Coronary artery (tissue), 2 donors: ENCODE measurements at regions not wholly inside any gene's neighbourhood (a gene's known extent, or its start where the extent isn't known, plus 50 kb on each side); places are given as distances from the start of the nearest gene placed in this dataset.

Experiments
- DNase-seq: peaks from one replicate; pipeline ENCODE4 v3.0.0-alpha.2; 2017; ENCODE audit warnings: low spot score
- H3K27ac ChIP-seq, 2 donors: fragments of 200-600 bp; sonication (generic); one replicate each; pipeline ENCODE4 v1.5.1; 2016 to 2019
- H3K4me3 ChIP-seq: fragments of 200-600 bp; sonication (generic); 2 replicates; pipeline ENCODE4 v1.5.1; 2016; ENCODE audit warnings: mild to moderate bottlenecking, moderate library complexity
- TF ChIP-seq, protein P1 (sequence below): fragments of 200-600 bp; sonication (generic); IDR thresholded peaks from one replicate; pipeline ENCODE4 v1.5.1; 2019; ENCODE audit warnings: antibody characterized with exemption

- H3K4me3 ChIP-seq = no peak overlapping the region
- TF ChIP-seq, protein P1, sequence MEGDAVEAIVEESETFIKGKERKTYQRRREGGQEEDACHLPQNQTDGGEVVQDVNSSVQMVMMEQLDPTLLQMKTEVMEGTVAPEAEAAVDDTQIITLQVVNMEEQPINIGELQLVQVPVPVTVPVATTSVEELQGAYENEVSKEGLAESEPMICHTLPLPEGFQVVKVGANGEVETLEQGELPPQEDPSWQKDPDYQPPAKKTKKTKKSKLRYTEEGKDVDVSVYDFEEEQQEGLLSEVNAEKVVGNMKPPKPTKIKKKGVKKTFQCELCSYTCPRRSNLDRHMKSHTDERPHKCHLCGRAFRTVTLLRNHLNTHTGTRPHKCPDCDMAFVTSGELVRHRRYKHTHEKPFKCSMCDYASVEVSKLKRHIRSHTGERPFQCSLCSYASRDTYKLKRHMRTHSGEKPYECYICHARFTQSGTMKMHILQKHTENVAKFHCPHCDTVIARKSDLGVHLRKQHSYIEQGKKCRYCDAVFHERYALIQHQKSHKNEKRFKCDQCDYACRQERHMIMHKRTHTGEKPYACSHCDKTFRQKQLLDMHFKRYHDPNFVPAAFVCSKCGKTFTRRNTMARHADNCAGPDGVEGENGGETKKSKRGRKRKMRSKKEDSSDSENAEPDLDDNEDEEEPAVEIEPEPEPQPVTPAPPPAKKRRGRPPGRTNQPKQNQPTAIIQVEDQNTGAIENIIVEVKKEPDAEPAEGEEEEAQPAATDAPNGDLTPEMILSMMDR = no peak
- DNase-seq = no peak
- no peak overlapping the region for H3K27ac ChIP-seq
These were observed 185.0 kb downstream of the SEMA6A start for GRCh38 chr5:116389601-116390000.

- DNase-seq = no peak
- Histone ChIP-seq H3K4me3 (no peak overlapping the region), H3K27ac (no peak overlapping the region)
- TF ChIP-seq, protein P1 = no peak
These were observed 185.9 kb downstream of the SEMA6A start for GRCh38 chr5:116388564-116389258.

DNA sequence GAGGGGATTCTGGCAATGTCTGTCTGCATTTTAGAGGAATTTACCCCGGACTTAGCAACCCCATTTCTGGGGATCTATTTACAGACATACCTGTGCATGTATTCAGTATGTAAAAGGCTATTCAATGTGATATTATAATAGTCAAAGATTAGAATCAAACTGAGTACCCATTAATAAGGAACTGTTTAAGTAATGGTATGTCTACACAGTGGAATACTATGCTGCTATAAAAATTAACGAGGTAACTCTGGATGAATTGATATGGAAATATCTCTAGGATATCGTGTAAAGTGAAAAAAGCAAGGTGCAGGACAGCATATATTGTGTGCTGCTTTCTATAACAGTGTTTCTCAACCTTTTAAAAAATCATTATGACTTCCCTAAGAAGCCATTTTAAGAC, 186.9 kb downstream of the SEMA6A start:
- DNase-seq = no peak

DNA sequence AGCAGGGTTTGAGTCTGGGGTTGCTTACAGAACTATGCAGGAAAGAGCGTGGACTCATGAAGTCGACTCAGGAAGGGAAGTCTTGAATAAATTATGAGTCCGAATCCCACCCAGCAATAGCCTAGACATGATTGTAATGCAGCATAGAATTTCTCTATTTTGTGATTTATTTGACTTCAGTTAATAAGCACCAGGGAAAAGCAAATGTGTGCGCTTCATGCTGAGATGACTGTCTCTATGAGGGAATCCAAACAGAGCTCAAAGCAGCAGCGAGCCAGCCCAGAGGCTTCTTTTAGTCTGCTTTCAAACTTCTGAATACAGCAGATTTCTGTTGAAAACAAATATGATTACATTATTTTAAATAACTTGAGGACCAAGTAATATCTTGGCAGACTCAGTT, 188.0 kb downstream of the SEMA6A start:
- H3K4me3 ChIP-seq = no peak overlapping the region
- TF ChIP-seq, protein P1 = no peak

More for the DNA sequence above, 186.9 kb downstream of the SEMA6A start:
- Histone ChIP-seq H3K4me3 (no peak overlapping the region), H3K27ac (no peak overlapping the region)
- TF ChIP-seq, protein P1 = no peak

GRCh38 chr5:116382874-116383266, 191.8 kb downstream of the SEMA6A start:
- Histone ChIP-seq H3K27ac (no peak overlapping the region), H3K4me3 (no peak overlapping the region)
- TF ChIP-seq, protein P1 = no peak
- DNase-seq = no peak

More for the DNA sequence above, 188.0 kb downstream of the SEMA6A start:
- DNase-seq = no peak
- no peak overlapping the region for H3K27ac ChIP-seq

DNA sequence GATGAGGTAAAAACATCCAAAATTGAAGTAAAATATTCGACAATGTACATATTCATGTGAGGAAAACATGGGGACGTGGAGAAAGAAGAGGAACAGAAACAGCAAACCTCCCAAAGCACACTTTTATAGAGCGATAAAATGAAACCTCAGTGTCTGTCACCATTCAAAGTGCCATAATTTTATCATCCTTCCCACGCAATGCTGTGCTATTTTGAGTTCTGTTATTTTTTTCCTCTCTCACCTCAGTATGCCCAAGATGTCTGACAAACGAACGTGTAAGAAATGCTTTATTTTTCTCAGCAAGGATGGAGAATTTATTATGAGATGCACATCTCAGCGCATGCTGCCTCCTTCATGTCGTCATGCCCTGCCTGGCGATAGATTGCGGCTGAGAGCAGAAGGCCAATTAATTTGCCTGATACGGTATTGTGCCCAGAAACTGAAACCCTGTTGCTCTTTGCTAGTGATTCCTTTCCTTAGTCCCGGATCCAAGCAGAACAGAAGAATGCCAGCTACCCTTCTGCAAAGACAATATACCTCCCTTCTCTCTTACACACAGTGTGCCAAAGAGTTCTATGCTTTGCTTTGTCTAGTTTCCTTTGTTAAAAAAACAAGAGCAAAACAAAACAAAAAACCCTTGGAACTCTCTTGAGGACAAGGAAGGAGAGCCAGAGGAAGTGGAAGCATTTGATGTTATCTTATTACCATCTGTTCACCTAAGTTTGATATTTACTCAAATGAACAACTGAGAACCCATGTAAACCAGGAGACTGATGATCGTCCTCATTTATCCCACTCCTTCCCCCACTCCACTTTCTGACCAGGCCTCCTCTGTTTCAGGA, 192.4 kb downstream of the SEMA6A start:
- Histone ChIP-seq H3K4me3 (no peak overlapping the region), H3K27ac (no peak overlapping the region)
- TF ChIP-seq, protein P1 = no peak
- no peak for DNase-seq

DNA sequence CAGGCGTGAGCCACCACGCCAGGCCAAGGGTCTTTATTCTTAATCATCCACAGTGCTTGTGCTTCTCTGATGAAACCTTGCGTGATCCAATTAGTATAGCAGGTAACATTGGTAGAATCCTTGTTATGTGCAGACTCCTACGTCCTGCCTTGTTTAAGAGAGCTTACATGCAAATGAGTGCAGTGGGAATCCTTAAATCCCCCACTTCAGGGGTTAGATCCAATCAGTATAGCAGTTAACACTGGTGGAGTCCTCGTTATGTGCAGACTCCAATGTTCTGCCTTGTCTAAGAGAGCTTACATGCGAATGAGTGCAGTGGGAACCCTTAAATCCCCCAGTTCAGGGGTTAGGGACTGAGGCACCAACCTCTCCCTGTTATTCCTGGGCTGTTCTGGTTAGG, 193.4 kb downstream of the SEMA6A start:
- Histone ChIP-seq H3K27ac (no peak overlapping the region), H3K4me3 (no peak overlapping the region)
- TF ChIP-seq, protein P1 = no peak
- no peak for DNase-seq
